Fibroblast of the aortic adventitia (primary cell): ENCODE measurements at regions not wholly inside any gene's neighbourhood (a gene's known extent, or its start where the extent isn't known, plus 50 kb on each side); places are given as distances from the start of the nearest gene placed in this dataset.

Experiments
- DNase-seq: peaks from one replicate; pipeline ENCODE4 v3.0.0-alpha.2; 2010; ENCODE audit warnings: low read depth
- H3K4me3 ChIP-seq: 2 replicates; pipeline ENCODE4 v1.5.1; 2011; ENCODE audit warnings: low read depth, mild to moderate bottlenecking, control low read depth, low read length, moderate library complexity
- TF ChIP-seq, protein P1 (sequence below): IDR thresholded peaks from 2 replicates; pipeline ENCODE4 v1.5.1; 2011; ENCODE audit warnings: mild to moderate bottlenecking, low read length, control low read depth, inconsistent platforms; ENCODE audit not compliant: insufficient read depth

GRCh38 chr1:14460173-14460572 is 138.3 kb upstream of the KAZN start:
- H3K4me3 ChIP-seq: no peak overlapping the region
- TF ChIP-seq, protein P1, sequence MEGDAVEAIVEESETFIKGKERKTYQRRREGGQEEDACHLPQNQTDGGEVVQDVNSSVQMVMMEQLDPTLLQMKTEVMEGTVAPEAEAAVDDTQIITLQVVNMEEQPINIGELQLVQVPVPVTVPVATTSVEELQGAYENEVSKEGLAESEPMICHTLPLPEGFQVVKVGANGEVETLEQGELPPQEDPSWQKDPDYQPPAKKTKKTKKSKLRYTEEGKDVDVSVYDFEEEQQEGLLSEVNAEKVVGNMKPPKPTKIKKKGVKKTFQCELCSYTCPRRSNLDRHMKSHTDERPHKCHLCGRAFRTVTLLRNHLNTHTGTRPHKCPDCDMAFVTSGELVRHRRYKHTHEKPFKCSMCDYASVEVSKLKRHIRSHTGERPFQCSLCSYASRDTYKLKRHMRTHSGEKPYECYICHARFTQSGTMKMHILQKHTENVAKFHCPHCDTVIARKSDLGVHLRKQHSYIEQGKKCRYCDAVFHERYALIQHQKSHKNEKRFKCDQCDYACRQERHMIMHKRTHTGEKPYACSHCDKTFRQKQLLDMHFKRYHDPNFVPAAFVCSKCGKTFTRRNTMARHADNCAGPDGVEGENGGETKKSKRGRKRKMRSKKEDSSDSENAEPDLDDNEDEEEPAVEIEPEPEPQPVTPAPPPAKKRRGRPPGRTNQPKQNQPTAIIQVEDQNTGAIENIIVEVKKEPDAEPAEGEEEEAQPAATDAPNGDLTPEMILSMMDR: no peak
- no peak for DNase-seq

DNA sequence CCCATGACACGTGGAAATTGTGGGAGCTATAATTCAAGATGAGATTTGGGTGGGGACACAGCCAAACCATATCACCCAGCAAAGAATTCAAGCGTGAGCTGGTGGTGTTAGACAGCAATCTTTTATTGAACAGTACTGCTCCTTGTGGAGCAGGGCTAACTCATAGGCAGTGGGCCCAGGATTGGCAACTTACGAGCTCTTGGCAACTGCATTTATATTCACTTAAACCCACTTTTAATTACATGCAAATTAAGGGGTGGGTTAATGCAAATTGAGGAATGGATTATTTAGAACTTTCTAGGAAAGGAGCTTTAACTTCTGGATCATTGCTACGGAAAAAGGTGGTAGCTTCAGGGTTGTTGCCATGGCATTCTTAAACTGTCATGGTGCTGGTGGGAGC is 135.6 kb upstream of the KAZN start:
- TF ChIP-seq, protein P1: no peak
- H3K4me3 ChIP-seq: no peak overlapping the region
- DNase-seq: no peak

- TF ChIP-seq, protein P1: no peak
- DNase-seq: no peak
- H3K4me3 ChIP-seq: no peak overlapping the region
Observed at GRCh38 chr1:14466006-14466405, 132.5 kb upstream of the KAZN start.

DNA sequence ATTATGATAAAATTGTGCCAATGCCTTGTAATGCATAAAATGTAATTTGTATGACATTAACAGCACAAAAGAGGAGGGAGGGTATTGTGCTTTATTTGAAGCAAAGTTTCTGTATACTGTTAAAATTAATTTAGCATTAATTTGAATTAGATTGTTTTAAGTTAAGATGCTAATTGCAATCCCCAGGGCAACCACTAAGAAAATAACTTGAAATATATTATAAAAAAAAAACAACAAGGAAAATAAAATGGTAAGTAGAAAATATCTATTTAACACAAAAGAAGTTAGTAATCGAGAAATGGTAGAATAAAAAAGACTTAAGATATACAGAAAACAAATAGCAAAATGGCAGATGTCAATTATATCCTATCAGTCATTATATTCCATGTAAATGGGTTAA is 131.4 kb upstream of the KAZN start:
- DNase-seq: no peak
- TF ChIP-seq, protein P1: no peak
- no peak overlapping the region for H3K4me3 ChIP-seq

DNA sequence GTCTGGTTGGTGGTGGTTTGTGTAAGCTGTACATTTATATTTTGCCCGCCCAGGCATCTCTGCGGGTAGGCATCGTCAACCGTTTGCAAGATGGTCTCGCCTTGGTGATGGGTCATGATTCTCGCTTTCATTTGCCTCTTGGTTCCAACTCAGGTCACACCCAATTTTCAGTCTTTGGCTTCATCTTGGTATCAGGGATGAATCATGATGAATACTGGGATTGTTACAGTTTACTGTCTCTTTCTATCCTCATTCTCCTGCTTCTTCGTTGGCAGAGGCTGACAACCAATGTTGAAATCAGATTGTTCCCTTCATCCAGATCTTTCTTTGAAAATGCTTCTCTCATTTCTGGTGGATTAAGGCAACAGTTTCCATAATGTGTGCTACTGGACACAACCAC is 129.7 kb upstream of the KAZN start:
- no peak overlapping the region for H3K4me3 ChIP-seq
- DNase-seq: no peak
- TF ChIP-seq, protein P1: no peak

DNA sequence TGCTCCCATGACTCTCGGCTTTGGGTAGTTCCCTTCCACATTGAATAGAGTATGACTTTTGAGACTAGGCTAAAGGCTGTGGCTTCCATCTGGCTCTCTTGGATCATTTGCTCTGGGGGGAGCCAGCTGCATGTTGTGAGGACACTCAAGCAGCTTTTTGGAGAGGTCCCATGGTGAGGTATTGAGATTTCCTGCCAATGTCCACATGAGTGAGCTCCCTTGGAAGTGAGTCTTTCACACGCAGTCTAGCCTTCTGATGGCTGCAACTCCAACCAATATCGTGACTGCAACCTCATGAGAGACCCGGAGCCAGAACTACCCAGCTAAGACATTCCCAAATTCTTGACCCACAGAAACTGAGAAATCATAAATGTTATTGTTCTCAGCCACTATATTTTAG is 127.7 kb upstream of the KAZN start:
- no peak for DNase-seq
- H3K4me3 ChIP-seq: no peak overlapping the region
- TF ChIP-seq, protein P1: no peak

- TF ChIP-seq, protein P1: no peak
- no peak overlapping the region for H3K4me3 ChIP-seq
- DNase-seq: no peak
Observed at GRCh38 chr1:14474856-14475255, 123.6 kb upstream of the KAZN start.
